Activated naive CD8-positive, alpha-beta T cell (primary cell): ENCODE measurements at regions not wholly inside any gene's neighbourhood (a gene's known extent, or its start where the extent isn't known, plus 50 kb on each side); places are given as distances from the start of the nearest gene placed in this dataset.

ENCODE experiments used
- H3K27ac Mint-ChIP-seq: one replicate; pipeline ENCODE4 v1.8.0; 2021; ENCODE audit warnings: mixed read lengths
- H3K27me3 Mint-ChIP-seq: one replicate; pipeline ENCODE4 v1.8.0; 2021; ENCODE audit warnings: mixed read lengths
- H3K36me3 Mint-ChIP-seq: one replicate; pipeline ENCODE4 v1.8.0; 2021; ENCODE audit warnings: mixed read lengths
- H3K4me1 Mint-ChIP-seq: one replicate; pipeline ENCODE4 v1.8.0; 2021; ENCODE audit warnings: low read depth, mixed read lengths
- H3K4me3 Mint-ChIP-seq: one replicate; pipeline ENCODE4 v1.8.0; 2021; ENCODE audit warnings: mild to moderate bottlenecking, mixed read lengths
- H3K9me3 Mint-ChIP-seq: one replicate; pipeline ENCODE4 v1.8.0; 2021; ENCODE audit warnings: low read depth, mixed read lengths

DNA sequence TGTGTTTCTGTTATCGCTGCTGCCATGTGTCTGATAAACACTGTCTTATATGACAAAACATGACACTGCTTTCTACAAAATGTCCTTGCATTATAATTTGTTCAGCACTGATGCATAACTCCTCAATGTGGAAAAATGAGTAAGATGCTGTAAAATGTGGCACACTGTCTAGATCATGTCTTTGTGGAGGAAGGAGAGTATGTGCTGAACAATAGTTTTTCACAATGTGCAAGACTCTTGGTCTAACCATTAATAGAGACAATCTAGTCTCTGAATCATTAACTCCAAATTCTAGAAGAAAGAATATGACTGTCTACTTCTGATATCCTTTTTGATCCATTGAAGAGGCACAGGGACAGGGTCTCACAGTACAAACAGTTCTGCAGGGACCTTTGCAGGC, 127.9 kb upstream of the RARB start:
- Mint-ChIP-seq H3K9me3 (no peaks in the 10 kb centered on the region), H3K27me3 (no peaks in the 10 kb centered on the region), H3K27ac (no peak overlapping the region)

DNA sequence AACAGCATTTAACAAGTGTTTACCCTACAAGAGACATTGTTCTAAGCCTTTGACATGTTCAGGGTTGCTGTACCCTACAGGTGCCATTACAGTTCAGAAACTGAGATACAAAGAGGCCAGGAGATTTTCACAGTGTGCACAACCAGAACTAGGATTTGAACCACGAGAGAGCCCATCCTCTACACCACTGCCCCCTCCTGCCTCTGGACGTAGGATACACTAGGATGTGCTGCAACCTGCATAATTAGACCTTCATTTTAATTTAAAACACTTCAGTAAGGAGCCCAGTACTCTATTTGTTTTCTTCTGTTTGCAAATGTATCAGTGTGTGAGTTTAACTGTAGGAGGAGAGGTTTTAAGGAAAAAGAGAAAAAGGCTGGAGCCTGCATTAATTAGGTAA, 123.1 kb upstream of the RARB start:
- Mint-ChIP-seq H3K9me3 (no peaks in the 10 kb centered on the region), H3K27me3 (no peaks in the 10 kb centered on the region), H3K36me3 (no peaks in the 10 kb centered on the region), H3K4me1 (no peaks in the 10 kb centered on the region), H3K27ac (no peak overlapping the region), H3K4me3 (no peak overlapping the region)

More for the DNA sequence above, 127.9 kb upstream of the RARB start:
- Mint-ChIP-seq H3K4me3 (no peak overlapping the region), H3K4me1 (no peaks in the 10 kb centered on the region), H3K36me3 (no peaks in the 10 kb centered on the region)

DNA sequence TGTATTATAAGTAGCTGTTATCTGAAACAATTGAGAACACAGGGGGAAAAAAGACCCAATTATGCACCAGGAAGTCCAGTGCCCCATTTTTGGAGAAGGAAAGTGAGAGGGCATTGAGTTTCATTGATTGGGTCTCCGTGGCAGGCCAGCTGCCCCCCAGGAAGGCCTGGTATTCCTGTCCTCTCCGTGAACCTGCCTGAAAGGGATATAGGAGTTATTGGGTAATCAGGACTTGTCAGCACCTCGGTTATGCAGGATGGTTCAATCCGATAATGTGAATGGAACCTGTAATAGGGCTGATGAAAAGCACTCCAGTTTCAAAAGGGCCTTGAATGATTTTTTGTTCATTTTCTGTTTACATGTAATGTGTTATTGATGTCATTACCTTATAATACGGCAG, 122.0 kb upstream of the RARB start:
- Mint-ChIP-seq H3K36me3 (no peaks in the 10 kb centered on the region), H3K27me3 (no peaks in the 10 kb centered on the region), H3K9me3 (no peaks in the 10 kb centered on the region), H3K4me1 (no peaks in the 10 kb centered on the region), H3K4me3 (no peak overlapping the region), H3K27ac (no peak overlapping the region)

DNA sequence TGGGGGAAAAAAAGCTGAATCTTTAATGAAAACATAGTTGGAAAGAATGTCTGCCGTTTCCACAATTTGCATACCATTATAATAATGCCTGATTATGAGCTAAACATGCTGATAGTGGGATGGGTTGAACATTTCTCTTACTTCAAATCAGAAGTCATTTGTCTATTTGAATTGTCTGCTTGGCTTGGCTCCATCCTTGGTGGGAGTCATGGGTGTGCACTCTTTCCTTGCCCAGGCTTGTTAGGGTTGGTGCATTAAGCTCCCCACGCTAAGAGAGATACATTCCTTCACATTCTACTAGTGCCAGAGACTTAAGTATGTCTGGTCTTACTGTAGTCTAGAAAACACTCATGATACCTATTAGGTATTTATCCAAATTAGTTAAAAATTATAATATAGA, 121.4 kb upstream of the RARB start:
- Mint-ChIP-seq H3K27me3 (no peaks in the 10 kb centered on the region), H3K4me3 (no peak overlapping the region), H3K27ac (no peak overlapping the region), H3K36me3 (no peaks in the 10 kb centered on the region), H3K4me1 (no peaks in the 10 kb centered on the region), H3K9me3 (no peaks in the 10 kb centered on the region)

DNA sequence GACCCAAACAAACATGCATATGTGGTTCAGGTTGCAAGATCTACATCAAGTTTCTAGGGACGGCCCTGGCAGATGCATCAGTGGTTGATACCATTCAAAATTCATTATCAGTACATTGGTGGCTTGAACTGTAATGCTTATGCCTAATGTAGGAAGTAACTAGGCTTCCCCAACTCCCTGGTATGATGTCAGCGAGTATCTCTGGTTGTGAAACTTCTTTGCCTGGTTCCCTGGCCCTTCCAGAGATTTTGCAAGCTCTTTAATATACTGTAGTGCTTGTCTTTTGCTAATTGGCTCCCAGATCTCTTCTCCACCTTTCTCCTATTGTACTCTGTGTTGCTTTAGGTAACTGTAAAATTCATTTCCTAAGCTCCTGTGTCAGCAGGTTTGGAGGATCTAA, 114.8 kb upstream of the RARB start:
- no peak overlapping the region for H3K4me3 Mint-ChIP-seq
- H3K9me3 Mint-ChIP-seq = no peaks in the 10 kb centered on the region
- H3K4me1 Mint-ChIP-seq = no peaks in the 10 kb centered on the region
- no peaks in the 10 kb centered on the region for H3K27me3 Mint-ChIP-seq
- H3K27ac Mint-ChIP-seq = no peak overlapping the region
- no peaks in the 10 kb centered on the region for H3K36me3 Mint-ChIP-seq

DNA sequence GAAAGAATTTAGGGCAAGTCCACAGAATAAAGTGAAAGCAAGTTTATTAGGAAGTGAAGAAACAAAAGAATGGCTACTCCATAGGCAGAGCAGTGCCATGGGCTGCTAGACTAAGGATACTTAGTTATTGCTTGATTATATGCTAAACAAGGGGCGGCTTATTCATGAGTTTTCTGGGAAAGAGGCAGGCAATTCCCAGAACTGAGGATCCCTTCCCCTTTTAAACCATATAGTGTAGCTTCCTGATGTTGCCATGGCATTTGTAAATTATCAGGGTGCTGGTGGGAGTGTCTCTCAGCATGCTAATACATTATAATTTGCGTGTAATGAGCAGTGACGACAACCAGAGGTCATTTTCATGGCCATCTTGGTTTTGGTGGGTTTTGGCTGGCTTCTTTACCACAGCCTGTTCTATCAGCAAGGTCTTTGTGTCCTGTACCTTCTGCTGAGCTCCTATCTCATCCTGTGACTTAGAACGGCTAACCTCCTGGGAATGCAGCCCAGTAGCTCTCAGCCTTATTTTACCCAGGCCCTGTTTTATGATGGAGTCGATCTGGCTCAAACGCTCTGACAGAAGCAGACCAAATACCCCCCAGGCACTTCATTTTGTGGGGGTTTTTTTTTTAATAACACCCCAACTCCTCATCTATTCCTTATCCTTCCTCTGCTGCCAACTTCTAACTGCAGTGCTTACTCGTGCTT, 103.0 kb upstream of the RARB start:
- H3K27ac Mint-ChIP-seq = no peak overlapping the region
- H3K27me3 Mint-ChIP-seq = no peaks in the 10 kb centered on the region
- H3K4me1 Mint-ChIP-seq = no peaks in the 10 kb centered on the region
- H3K4me3 Mint-ChIP-seq = no peak overlapping the region
- peaks cover 3% of the 10 kb centered on the region for H3K9me3 Mint-ChIP-seq
- no peaks in the 10 kb centered on the region for H3K36me3 Mint-ChIP-seq

DNA sequence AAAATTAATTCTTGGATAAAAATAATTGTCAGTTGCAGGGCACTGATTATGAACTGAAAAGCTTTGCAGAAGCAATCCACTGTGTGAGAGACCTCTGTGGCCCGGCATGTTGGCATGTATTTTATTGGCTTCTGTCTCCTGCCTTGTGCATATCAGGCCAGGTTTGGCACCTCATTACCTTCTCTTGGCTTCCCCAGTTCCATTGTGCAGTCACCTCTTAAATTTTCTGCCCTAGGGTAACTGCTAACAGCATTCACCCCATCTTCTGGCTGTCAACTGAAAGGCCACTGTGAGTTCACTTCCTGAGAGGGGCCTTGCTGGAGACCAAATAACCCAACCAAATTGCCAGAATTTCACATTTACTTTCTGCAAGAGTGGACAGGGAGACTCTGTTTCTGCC, 92.7 kb upstream of the RARB start:
- Mint-ChIP-seq H3K36me3 (no peaks in the 10 kb centered on the region), H3K27me3 (no peaks in the 10 kb centered on the region), H3K27ac (no peak overlapping the region), H3K4me1 (no peaks in the 10 kb centered on the region), H3K9me3 (no peaks in the 10 kb centered on the region), H3K4me3 (no peak overlapping the region)

DNA sequence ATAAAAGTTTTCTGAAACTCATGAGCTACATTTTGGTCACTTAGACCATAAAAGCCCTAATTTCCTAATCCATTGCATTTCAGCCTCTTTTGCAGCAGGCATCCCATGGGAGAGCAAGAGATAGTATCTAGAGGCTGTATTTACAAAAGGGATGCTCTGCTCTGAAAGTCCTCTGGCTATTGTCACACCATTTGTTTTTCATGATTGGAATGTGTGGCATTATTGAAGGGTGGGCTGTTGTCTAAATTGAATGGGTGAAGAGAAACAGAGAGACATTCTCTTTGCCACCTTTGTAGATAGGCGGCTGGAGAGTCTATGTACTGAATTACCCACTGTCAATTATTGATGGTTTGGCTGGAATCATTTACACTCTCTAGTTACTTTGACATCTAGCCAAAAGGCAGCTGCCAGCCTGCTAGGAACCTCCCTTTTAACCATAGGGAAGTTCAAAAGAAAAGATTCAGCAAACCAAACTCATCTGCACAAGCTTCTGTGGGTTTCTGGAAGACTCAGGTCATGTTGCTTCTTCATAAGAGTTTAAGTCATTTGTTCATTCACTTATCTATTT, 89.8 kb upstream of the RARB start:
- Mint-ChIP-seq H3K27me3 (no peaks in the 10 kb centered on the region), H3K27ac (no peak overlapping the region), H3K36me3 (no peaks in the 10 kb centered on the region), H3K4me3 (no peak overlapping the region), H3K9me3 (no peaks in the 10 kb centered on the region), H3K4me1 (no peaks in the 10 kb centered on the region)

DNA sequence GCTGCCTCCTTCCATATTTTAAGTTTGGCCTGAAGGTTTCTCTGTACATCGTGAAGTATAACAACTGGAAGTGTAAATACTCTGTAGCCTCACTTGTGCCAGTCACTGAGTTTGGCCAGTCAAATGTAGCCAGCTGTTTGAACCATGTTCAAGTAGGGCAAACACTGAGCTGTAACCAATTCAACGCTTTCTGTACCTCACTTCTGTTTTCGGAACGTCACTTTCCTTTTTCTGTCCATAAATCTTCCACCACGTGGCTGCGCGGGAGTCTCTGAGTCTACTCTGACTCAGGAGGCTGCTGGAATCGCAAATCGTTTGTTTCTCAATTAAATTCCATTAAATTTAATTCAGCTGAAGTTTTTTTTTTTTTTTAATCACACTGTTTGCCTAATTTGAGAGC, 88.8 kb upstream of the RARB start:
- Mint-ChIP-seq H3K27ac (no peak overlapping the region), H3K4me3 (no peak overlapping the region), H3K9me3 (no peaks in the 10 kb centered on the region), H3K36me3 (no peaks in the 10 kb centered on the region), H3K27me3 (no peaks in the 10 kb centered on the region), H3K4me1 (no peaks in the 10 kb centered on the region)

DNA sequence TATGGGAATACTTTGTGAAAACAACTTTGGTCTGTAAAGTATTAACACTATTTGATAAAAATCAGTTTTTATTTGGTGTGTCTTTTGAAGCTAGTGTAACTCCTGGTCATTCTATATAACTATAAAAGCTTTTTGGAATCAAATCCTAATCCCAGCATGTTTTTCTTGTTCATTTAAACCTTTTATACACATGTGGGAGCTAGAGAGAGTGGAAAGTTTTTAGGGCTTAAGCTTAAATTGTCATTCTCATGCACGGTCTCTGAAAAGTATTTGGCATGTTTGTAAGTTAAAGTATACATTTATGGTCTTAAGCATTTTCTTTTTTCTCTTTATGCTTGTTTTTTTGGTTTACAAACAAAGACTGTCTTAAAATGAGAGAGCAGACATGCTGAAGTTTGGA, 83.4 kb upstream of the RARB start:
- Mint-ChIP-seq H3K27ac (no peak overlapping the region), H3K27me3 (peaks cover 2% of the 10 kb centered on the region), H3K4me3 (no peak overlapping the region), H3K4me1 (no peaks in the 10 kb centered on the region), H3K9me3 (no peaks in the 10 kb centered on the region), H3K36me3 (no peaks in the 10 kb centered on the region)

DNA sequence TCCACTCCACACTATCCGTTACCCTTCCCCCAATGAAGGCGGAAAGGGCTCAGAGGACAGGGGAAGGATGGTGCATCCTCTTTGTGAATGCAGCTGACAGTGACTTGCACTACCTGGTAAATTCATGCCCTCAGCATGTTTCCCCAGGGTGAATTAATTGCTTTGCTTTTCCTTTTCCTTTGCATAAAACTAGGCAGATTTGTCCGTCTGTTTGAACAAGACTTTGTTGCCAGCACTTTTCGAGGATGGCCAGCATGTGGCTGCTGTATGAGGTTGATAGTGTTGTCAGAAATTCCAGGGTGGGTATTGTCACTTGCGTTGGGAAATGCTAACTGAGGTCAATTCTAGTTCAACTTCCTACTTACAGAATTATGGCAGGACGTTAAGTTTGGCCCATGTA, 79.0 kb upstream of the RARB start:
- no peaks in the 10 kb centered on the region for H3K4me1 Mint-ChIP-seq

DNA sequence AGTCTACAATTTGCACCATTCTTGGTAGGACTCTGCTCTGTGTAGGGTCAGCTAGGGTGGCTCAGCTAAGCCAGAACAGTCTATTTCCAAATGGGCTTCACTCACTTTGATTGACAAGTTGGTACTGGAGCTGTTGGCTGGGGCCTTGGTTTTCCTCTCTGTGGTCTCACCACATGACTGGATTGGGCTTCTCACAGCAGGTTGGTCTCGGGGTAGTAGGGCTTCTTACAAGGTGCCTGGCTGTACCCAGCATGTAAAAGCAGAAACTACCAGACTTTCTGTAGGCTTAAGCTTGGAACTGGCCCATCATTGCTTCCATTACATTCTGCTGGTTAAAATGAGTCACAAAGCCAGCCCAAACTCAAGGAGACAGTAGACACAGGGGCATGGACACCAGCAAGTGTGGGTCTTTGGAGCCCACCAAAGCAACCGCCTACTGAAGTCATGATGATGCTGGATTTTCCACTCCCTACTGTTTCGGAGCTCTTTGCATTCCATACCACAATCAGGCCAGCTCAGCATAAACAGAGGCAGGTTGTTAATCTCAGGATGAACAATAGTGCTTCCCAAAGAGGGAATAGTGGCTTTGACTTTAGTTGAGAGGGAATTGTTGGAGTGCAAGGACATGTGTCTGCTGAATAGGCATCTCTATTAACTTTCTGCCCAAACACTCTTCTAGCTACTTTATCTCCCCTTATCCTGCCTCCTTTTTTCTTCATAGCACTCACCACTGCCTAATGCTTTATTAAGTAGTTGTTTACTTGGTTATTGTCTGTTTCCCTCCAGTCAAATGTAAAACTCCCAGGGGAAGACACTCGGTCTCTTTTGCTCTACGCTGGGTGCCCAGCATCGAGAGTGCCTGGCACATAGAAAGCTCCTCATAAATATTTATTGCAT, 78.0 kb upstream of the RARB start:
- Mint-ChIP-seq H3K27me3 (peaks cover 2% of the 10 kb centered on the region), H3K9me3 (no peaks in the 10 kb centered on the region), H3K36me3 (no peaks in the 10 kb centered on the region), H3K27ac (no peak overlapping the region), H3K4me3 (no peak overlapping the region), H3K4me1 (no peaks in the 10 kb centered on the region)

More for the DNA sequence above, 79.0 kb upstream of the RARB start:
- peaks cover 2% of the 10 kb centered on the region for H3K27me3 Mint-ChIP-seq
- no peaks in the 10 kb centered on the region for H3K9me3 Mint-ChIP-seq
- H3K27ac Mint-ChIP-seq = no peak overlapping the region
- no peak overlapping the region for H3K4me3 Mint-ChIP-seq
- H3K36me3 Mint-ChIP-seq = no peaks in the 10 kb centered on the region

DNA sequence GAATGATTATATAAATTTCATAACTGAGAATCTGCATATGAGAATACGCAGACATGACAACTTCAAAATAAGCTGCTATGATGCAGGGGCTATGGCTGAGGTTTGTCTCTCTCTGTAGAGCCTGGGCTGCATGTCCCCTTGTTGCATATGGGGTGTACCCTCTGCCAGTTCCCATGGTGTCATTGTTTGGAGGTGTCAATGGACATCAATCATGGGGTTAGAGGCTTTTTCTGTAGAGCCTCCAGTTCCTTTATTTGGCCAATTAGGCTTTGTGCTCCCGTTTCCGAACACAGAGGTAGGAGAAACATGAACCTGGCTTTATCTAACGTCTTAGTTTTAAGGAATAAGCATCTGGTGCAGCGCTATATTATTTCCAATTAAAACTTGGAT, 77.3 kb upstream of the RARB start:
- no peak overlapping the region for H3K27ac Mint-ChIP-seq
- no peaks in the 10 kb centered on the region for H3K36me3 Mint-ChIP-seq
- H3K4me3 Mint-ChIP-seq = no peak overlapping the region
- no peaks in the 10 kb centered on the region for H3K9me3 Mint-ChIP-seq
- H3K27me3 Mint-ChIP-seq = peaks cover 2% of the 10 kb centered on the region
- H3K4me1 Mint-ChIP-seq = no peaks in the 10 kb centered on the region

DNA sequence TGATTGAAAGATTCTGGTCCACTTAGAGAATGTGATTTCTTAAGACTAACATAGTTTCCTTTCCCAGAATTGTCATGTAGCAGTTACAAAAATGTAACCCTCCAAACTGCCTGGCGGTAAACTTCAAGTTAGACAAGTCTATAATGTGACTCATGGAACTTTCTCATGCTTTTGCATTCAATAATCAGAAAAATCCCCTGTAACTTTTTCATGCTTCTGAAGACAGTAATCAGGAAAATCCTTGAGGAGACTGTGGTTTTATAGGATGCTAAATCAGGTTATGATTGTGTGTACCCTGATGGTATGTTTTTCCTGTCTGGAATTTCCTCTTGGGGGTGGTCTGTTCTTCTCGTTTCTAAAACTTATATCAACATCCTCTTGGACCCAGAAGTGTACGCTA, 74.0 kb upstream of the RARB start:
- H3K27ac Mint-ChIP-seq = no peak overlapping the region

DNA sequence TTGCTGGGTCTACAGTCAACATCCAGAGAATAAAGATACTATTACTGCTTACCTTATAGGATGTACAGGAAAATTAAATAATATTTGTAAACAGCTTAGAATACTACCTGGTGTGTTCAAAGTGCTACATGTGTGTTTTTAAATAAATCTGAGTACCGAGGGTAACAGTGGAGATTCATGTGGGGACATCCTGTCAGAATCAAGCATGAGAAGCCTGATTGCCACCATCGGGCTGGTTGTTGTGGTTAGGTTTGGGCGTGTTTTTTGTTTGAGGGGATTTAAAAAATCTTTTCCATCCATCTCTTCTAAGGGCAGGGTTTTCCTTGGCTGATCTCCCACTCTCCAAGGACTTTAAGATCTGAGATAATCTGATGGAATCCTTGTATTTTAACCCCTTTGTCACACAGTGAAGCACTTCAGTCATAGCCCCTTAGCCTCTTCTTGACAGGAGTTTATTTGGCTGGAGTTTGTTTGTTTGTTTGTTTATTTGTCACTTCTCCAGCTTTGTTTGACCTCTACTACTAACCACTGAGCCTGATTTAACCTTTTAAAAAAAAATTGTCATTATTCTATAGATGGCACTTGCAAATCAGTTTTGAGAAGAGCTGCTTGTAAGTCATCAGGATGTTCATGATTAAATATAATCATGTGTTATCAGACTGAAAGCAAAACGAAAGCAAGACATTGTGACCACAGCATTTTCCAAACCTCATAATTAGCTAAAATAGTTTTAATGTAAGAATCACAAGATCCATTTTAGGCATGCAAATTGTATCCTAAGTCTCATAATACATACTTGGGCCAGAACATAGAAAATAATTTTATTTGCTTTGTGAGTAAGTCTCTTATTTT, 72.8 kb upstream of the RARB start:
- H3K36me3 Mint-ChIP-seq = no peaks in the 10 kb centered on the region

More for the DNA sequence above, 74.0 kb upstream of the RARB start:
- Mint-ChIP-seq H3K4me1 (no peaks in the 10 kb centered on the region), H3K9me3 (peaks cover 9% of the 10 kb centered on the region), H3K4me3 (no peak overlapping the region), H3K36me3 (no peaks in the 10 kb centered on the region), H3K27me3 (no peaks in the 10 kb centered on the region)

More for the DNA sequence above, 72.8 kb upstream of the RARB start:
- H3K4me3 Mint-ChIP-seq = no peak overlapping the region
- H3K4me1 Mint-ChIP-seq = no peaks in the 10 kb centered on the region
- H3K27me3 Mint-ChIP-seq = no peaks in the 10 kb centered on the region
- peaks cover 9% of the 10 kb centered on the region for H3K9me3 Mint-ChIP-seq
- no peak overlapping the region for H3K27ac Mint-ChIP-seq
